Astrocyte of the cerebellum (primary cell): ENCODE measurements at regions not wholly inside any gene's neighbourhood (a gene's known extent, or its start where the extent isn't known, plus 50 kb on each side); places are given as distances from the start of the nearest gene placed in this dataset.

Experiments used
- DNase-seq: peaks from one replicate; pipeline ENCODE4 v3.0.0-alpha.2; 2011; ENCODE audit warnings: low read depth
- H3K4me3 ChIP-seq: 2 replicates; pipeline ENCODE4 v1.5.1; 2011; ENCODE audit warnings: mild to moderate bottlenecking, low read depth, low read length, moderate library complexity
- CTCF ChIP-seq: IDR thresholded peaks from 2 replicates; pipeline ENCODE4 v1.5.1; 2012; ENCODE audit warnings: low read length, low read depth, moderate library complexity, mild to moderate bottlenecking; ENCODE audit errors: missing control alignments
- in situ Hi-C: cut with HindIII; loops from 2 replicates; pipeline ENCODE4 v1.10.0; 2017; ENCODE audit warnings: low sequenced_read_pairs

- H3K4me3 ChIP-seq: no peak overlapping the region
- DNase-seq: no peak
- in situ Hi-C loops: no loop called here
- TF ChIP-seq CTCF: no peak
Measured at GRCh38 chr12:128077917-128078298, 189.1 kb upstream of the TMEM132C start.

- no peak for TF ChIP-seq CTCF
- no peak overlapping the region for H3K4me3 ChIP-seq
- no peak for DNase-seq
- in situ Hi-C loops: no loop called here
Measured at GRCh38 chr12:128078301-128078971, 188.5 kb upstream of the TMEM132C start.

- no peak for DNase-seq
- no peak for TF ChIP-seq CTCF
- in situ Hi-C loops: no loop called here
Measured at GRCh38 chr12:128079446-128079845, 187.5 kb upstream of the TMEM132C start.

GRCh38 chr12:128083132-128083729 lies 183.7 kb upstream of the TMEM132C start:
- no peak for TF ChIP-seq CTCF
- in situ Hi-C loops: no loop called here
- H3K4me3 ChIP-seq: no peak overlapping the region
- no peak for DNase-seq

More at GRCh38 chr12:128079446-128079845, 187.5 kb upstream of the TMEM132C start:
- no peak overlapping the region for H3K4me3 ChIP-seq

- DNase-seq: no peak
- in situ Hi-C loops: no loop called here
- TF ChIP-seq CTCF: no peak
- H3K4me3 ChIP-seq: no peak overlapping the region
Measured at GRCh38 chr12:128088926-128089325, 178.0 kb upstream of the TMEM132C start.

GRCh38 chr12:128089961-128090360 lies 177.0 kb upstream of the TMEM132C start:
- H3K4me3 ChIP-seq: no peak overlapping the region
- no peak for DNase-seq
- TF ChIP-seq CTCF: no peak
- in situ Hi-C loops: no loop called here
